GM12892 (cell line): ENCODE measurements at regions not wholly inside any gene's neighbourhood (a gene's known extent, or its start where the extent isn't known, plus 50 kb on each side); places are given as distances from the start of the nearest gene placed in this dataset.

Experiments used
- POLR2A ChIP-seq: IDR thresholded peaks from 2 replicates; pipeline ENCODE4 v1.6.1; 2011; ENCODE audit warnings: low read depth, low read length, control low read depth
- TAF1 ChIP-seq: IDR thresholded peaks from 2 replicates; pipeline ENCODE4 v1.6.1; 2011; ENCODE audit warnings: low read depth, mild to moderate bottlenecking, control low read depth, low read length, borderline replicate concordance

- TF ChIP-seq TAF1 (no peak), POLR2A (no peak)
Measured at GRCh38 chr10:107379601-107380000, 215.1 kb upstream of the SORCS1 start.
